Keratinocyte (primary cell): ENCODE measurements at regions not wholly inside any gene's neighbourhood (a gene's known extent, or its start where the extent isn't known, plus 50 kb on each side); places are given as distances from the start of the nearest gene placed in this dataset.

Experiments used
- EZH2 ChIP-seq: IDR thresholded peaks from one replicate; pipeline ENCODE4 v1.6.1; 2012; ENCODE audit warnings: inconsistent platforms, mild to moderate bottlenecking, low read length, moderate library complexity
- TF ChIP-seq, protein P1 (sequence below), 3 experiments: IDR thresholded peaks in 1 of 3; conservative IDR thresholded peaks in 1 of 3; optimal IDR thresholded peaks in 1 of 3; 2 replicates in 2 of 3; 3 replicates in 1 of 3; pipeline versions ENCODE3 to v1.5.1; 2011; ENCODE audit warnings: low read length in 3 of 3, mild to moderate bottlenecking in 3 of 3, moderate library complexity in 2 of 3, control low read depth in 1 of 3, inconsistent platforms in 1 of 3; ENCODE audit not compliant: insufficient read depth in 2 of 3; ENCODE audit errors: extremely low read depth in 1 of 3

DNA sequence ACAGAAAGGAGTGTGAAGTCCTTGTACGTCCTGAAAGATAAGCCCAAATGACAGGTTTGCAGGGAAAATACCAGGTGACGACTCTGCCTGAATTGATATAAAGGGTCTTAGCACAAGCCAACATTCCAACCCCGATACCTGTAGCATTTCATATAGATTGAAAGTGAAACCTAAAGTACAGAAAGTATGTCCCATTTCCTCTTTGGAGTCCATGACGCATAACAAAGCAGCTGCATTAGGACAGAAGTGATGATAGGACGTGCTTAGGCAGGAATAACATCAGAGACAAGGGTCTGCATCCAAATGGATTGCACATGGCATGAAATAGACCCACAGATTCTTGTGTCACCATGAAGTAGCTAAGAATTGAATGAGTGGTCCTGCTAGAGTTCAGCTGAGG, 187.0 kb upstream of the ROBO1 start:
- TF ChIP-seq, protein P1, sequence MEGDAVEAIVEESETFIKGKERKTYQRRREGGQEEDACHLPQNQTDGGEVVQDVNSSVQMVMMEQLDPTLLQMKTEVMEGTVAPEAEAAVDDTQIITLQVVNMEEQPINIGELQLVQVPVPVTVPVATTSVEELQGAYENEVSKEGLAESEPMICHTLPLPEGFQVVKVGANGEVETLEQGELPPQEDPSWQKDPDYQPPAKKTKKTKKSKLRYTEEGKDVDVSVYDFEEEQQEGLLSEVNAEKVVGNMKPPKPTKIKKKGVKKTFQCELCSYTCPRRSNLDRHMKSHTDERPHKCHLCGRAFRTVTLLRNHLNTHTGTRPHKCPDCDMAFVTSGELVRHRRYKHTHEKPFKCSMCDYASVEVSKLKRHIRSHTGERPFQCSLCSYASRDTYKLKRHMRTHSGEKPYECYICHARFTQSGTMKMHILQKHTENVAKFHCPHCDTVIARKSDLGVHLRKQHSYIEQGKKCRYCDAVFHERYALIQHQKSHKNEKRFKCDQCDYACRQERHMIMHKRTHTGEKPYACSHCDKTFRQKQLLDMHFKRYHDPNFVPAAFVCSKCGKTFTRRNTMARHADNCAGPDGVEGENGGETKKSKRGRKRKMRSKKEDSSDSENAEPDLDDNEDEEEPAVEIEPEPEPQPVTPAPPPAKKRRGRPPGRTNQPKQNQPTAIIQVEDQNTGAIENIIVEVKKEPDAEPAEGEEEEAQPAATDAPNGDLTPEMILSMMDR (optimal IDR thresholded peaks at IDR 0.05 in 1 of 3, IDR thresholded peaks at IDR 0.05 in 1 of 3, conservative IDR thresholded peaks at IDR 0.05 in 1 of 3; ENCODE audit: extremely low read depth in 1 of 3, insufficient read depth in 2 of 3, low read length in 3 of 3), result no peak
- TF ChIP-seq EZH2, result no peak
